PFSK-1 (cell line): ENCODE measurements at regions not wholly inside any gene's neighbourhood (a gene's known extent, or its start where the extent isn't known, plus 50 kb on each side); places are given as distances from the start of the nearest gene placed in this dataset.

Experiments used
- POLR2AphosphoS5 ChIP-seq: IDR thresholded peaks from 2 replicates; pipeline ENCODE4 v1.6.1; 2012; ENCODE audit warnings: low read depth, mild to moderate bottlenecking, control low read depth, low read length, moderate library complexity
- REST ChIP-seq, 2 experiments: IDR thresholded peaks; 2 replicates each; pipeline versions ENCODE4 v1.6.1 to v1.8.0; 2011 to 2012; ENCODE audit warnings: low read depth in 2 of 2, low read length in 2 of 2, control low read depth in 1 of 2, inconsistent platforms in 1 of 2, mild to moderate bottlenecking in 1 of 2, moderate library complexity in 1 of 2; ENCODE audit not compliant: insufficient read depth in 1 of 2
- SIN3A ChIP-seq: IDR thresholded peaks from 2 replicates; pipeline ENCODE4 v1.6.1; 2012; ENCODE audit warnings: mild to moderate bottlenecking, low read length, moderate library complexity, borderline replicate concordance; ENCODE audit not compliant: insufficient read depth
- TAF1 ChIP-seq: IDR thresholded peaks from 2 replicates; pipeline ENCODE4 v1.6.1; 2012; ENCODE audit warnings: low read length, control low read depth, borderline replicate concordance; ENCODE audit not compliant: insufficient read depth

GRCh38 chr2:150146879-150147278, 340.6 kb downstream of the RND3 start:
- no peak for TF ChIP-seq REST (IDR thresholded peaks at IDR 0.05; ENCODE audit: insufficient read depth in 1 of 2, low read depth in 2 of 2, low read length in 2 of 2)
- TF ChIP-seq TAF1: no peak
- no peak for TF ChIP-seq SIN3A
- TF ChIP-seq POLR2AphosphoS5: no peak
